OCI-M1 (cell line): ENCODE measurements at regions not wholly inside any gene's neighbourhood (a gene's known extent, or its start where the extent isn't known, plus 50 kb on each side); places are given as distances from the start of the nearest gene placed in this dataset.

ENCODE experiments used
- DNase-seq: peaks from one replicate; lab custom pipeline; 2025; lab: John Stamatoyannopoulos, UW

DNA sequence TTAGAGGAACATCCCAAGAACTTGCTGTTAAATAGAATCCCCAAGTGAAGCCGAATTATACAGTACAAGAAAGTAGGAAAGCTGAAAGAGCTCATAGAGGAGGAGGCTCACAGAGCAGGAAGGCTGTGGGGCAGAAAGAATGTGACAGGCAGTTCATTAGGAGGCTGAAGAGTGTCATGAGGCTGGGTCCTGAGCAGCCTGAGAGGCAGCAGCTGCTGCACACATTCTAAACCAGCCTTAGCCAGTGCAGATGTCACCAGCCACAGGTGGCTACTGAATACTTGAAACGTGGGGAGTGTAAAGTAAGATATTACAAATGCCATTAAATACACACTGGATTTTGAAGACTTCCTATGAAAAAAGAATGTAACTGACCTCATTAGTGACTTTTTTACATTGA is 490.2 kb upstream of the KLHL29 start:
- no peak for DNase-seq

- DNase-seq = no peak
Observed at GRCh38 chr2:22897428-22897827, 487.6 kb upstream of the KLHL29 start.

DNA sequence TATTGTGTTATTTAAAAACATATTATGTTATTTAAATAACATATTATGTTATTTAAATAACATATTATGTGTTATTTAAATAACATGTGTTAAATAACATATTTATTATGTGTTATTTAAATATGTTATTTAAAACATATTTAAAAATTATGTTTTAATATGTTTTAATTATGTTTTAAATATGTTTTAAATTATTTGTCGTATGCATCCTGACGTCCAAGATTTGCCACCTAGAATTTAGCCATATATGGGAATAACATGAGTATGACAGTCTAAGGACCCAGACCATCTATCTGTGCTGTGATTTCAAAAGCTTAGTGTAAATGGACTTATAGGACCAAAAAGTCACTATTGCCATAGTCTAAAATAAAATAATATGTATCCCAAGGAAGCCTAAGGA is 484.3 kb upstream of the KLHL29 start:
- DNase-seq = no peak

DNA sequence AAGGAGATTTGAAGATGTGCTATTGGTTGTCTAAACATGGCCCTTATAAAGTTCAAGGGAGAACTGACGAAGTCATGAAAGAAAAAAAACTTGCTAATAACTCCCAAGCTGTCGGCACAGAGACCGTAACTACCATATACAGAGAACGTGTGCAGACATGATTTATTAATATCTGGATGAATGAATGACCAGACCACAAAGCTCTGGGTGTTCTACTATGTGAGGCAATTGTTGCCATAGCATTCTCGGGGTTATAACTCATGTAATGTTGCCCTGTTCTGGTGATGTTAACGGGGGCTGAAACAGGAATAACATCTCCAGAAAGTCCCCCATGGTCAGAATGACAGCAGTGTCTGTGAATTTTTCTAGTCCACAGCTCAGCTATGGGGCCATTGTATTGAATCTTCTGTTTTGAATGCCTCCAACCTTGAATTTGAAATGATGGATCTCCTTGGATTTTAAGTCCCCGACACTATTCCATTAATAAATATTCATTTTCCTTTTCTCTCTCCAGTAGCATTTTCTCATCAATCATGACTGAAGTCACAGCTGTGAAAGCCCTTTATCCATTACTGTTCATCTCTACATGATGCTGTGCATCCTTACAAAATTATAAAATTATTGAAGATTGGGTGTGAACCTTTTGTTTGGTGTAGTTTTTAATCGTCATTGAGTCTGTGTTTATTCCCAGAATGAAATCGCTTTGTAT is 483.4 kb upstream of the KLHL29 start:
- no peak for DNase-seq

GRCh38 chr2:22902180-22902550 is 482.8 kb upstream of the KLHL29 start:
- no peak for DNase-seq

GRCh38 chr2:22902662-22903165 is 482.3 kb upstream of the KLHL29 start:
- DNase-seq = no peak

DNA sequence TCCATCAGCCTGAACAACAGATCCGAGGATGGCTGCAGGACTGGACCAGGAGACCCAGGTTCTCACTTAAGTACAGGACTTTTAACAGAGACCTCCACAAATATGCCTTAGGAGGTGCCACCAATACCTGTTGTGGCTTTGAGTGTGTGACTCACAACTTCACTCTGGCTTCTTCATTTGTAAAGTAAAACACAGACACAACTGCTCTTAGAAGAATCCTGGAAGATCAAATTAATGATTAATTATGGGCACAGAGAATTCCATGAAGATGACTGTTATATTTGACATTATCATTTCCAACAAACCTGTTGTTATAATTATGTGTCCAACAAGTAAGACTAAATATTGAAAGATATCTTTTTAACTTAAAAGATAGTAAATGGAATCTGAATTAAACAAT is 481.4 kb upstream of the KLHL29 start:
- no peak for DNase-seq

DNA sequence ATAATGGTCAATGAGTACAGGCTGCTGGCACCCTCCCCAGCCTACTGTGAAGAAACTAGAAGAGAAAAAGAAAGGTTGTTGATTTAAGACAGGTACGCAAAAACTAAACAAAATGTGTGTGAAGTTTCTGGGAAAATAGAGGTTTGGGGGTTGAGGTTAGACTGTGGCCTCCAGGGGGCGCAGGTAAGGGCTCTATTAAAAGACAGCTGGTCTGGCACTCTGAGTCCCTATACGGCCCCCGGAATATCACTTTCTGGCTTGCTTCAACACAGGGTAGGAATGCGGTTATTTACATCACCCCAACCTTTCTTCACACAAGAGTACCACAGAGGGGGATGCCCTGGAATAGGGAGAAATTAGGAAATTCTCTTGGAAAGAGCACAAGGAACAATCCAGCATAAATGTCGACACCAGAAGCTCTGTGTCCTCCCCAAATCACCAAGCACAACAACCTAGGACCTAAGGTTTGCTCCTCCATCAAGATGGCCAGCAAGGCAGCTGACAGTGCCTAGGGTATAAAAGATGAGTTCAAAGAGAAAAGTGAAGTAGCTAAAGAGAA is 480.8 kb upstream of the KLHL29 start:
- DNase-seq = peak; percentile 33

DNA sequence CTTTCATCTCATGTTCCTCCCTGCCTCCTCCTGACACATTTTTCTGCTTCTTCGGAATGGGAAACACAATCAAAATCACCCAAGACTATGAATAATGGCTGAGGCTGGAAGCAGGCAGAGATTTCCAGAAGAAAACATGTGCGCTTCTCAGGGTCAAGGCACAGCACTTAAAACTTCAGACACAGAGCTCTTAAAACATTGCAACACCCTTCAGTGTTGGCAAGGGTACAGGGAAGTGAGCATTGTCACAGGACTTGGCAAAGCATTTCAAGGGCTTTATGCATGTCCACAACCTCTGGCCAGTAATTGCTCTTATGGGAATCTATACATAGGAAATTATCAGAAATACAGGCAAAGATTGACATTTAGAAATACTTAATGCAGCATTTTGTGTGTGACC is 477.6 kb upstream of the KLHL29 start:
- no peak for DNase-seq

- DNase-seq = no peak
Observed at GRCh38 chr2:22912398-22912797, 472.6 kb upstream of the KLHL29 start.

DNA sequence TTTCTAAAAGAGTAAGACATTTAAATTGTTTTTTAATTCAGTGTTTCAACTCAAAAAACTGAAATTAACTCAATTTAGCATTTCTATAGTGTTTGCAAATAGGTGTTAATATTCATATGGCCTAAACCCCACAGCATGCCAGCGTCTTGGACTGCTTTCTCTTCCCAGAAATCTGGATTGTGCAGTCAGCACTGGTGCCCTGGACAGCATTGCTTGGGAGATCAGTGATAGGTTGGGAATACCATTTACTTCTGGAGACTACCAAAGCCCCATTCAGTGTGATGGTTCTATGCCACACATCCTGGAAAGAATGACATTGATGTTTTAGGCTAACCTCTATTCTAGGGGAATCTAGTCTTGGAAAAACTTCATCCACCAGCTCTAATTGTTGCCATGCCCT is 455.0 kb upstream of the KLHL29 start:
- no peak for DNase-seq

- DNase-seq = no peak
Observed at GRCh38 chr2:22930781-22931180, 454.2 kb upstream of the KLHL29 start.

- no peak for DNase-seq
Observed at GRCh38 chr2:22932288-22932687, 452.7 kb upstream of the KLHL29 start.

GRCh38 chr2:22934747-22935146 is 450.2 kb upstream of the KLHL29 start:
- no peak for DNase-seq

- DNase-seq = no peak
Observed at GRCh38 chr2:22942441-22942840, 442.5 kb upstream of the KLHL29 start.

GRCh38 chr2:22944143-22944542 is 440.8 kb upstream of the KLHL29 start:
- no peak for DNase-seq

DNA sequence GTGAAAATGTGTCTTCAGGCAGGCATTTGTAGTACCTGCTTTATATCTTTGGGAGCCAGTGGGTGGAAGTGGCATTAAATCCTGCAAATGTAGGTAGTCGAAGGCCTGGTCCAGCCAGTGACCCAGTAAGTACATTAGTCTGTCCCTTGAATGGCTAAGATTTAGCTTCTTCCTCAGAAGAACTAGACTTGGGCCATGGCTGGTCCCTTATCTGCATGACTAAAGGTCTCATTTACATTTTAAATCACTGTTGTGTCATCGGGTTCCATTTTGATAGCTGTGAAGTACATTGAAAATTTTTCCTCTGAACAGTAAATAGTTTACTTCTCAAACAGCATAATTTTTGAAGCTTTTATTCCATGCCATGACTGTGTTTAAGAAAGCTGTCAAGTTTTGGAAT is 438.4 kb upstream of the KLHL29 start:
- DNase-seq = no peak

GRCh38 chr2:22947741-22948140 is 437.2 kb upstream of the KLHL29 start:
- DNase-seq = no peak

DNA sequence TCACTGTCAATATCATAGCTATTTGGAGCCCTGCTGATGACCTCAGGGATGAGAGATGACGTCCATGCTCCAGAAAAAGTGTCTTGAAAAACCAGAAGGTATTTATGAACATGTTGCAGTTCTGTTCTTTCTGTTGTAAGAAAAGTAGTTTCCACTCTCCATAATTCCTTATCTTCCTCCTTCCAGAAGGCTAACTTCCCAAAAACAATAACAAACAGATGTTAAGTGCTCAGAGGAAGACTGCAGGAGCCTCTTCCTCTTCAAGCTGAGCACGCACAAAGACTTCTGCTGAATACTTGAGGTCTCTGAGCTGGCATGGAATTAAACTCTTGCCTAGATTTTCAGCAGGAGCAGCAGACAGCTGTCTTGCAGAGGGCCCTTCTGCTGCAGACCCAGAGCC is 434.5 kb upstream of the KLHL29 start:
- no peak for DNase-seq

DNA sequence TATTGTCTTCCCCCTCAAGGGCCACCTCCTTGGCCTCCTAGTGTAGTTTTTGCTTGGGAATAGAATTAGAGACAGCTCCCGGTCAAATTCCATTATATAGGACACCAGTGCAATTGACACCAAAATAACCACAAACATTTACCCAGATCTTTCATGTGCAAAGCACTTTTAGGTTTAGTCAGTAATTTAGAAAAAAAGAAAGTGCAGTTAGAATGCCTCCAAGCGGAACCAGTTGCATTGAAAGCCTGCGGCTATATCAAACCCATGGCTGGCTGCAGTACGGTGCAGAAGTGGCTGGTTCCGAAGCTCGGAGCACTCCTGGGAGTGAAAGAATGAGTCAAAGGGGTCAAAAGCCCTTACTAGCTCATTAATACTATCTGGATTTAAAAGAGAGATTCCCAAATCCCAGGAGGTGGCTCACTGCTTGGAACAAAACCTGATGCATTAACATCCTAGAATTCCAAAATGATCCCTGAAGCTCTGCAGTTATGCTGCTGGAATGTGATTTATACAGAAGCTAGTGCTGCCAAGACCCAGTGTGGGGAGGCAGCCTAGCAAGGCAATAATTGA is 432.2 kb upstream of the KLHL29 start:
- no peak for DNase-seq

DNA sequence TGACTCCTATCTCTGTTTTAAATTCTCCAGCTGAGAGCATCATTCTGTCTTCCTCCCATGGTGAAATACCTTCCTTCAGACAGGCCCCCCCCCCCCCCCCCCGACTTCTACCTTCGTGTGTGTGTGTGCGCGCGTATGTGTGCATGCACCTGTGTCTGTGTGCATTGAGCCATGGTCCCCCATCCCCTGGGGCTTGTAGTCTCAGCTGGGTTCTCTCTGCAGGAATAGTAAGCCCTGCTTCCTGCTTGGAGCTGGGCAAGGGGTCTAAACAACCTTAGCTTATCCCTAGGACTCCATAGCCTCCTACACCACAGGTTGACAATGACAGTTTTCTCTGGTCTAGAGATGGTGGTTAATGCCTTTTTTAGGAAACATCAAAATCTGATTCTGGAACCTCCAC is 427.5 kb upstream of the KLHL29 start:
- no peak for DNase-seq

- DNase-seq = no peak
Observed at GRCh38 chr2:22958308-22958707, 426.7 kb upstream of the KLHL29 start.

DNA sequence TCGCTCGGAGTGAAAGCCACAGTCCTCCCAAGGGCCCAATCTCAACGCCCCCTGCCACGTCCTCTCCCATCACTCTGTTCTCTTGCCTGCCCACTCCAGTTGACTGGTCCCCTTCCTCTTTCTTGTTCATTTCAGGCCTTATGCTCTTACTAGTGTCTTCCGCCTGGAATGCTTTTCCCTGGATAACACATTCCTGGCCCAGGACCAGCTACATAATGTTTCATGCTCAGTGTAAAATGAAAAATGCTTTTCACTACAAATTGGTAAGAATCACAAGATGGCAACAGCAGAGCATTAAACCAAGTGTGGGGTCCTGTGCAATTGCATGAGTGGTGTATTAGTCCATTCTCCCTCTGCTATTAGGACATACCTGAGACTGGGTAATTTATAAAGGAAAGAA is 417.2 kb upstream of the KLHL29 start:
- DNase-seq = no peak
